Erythroblast (primary cell): ENCODE measurements at regions not wholly inside any gene's neighbourhood (a gene's known extent, or its start where the extent isn't known, plus 50 kb on each side); places are given as distances from the start of the nearest gene placed in this dataset.

ENCODE experiments used
- DNase-seq, 2 experiments: peaks; one replicate each; lab custom pipeline; 2025; lab: John Stamatoyannopoulos, UW
- GATA1 ChIP-seq: IDR thresholded peaks from 2 replicates; pipeline ENCODE4 v1.6.1; 2011; ENCODE audit warnings: low read depth, mild to moderate bottlenecking, control low read depth, low read length, moderate library complexity
- POLR2A ChIP-seq: IDR thresholded peaks from 2 replicates; pipeline ENCODE4 v1.6.1; 2011; ENCODE audit warnings: mild to moderate bottlenecking, low read length

DNA sequence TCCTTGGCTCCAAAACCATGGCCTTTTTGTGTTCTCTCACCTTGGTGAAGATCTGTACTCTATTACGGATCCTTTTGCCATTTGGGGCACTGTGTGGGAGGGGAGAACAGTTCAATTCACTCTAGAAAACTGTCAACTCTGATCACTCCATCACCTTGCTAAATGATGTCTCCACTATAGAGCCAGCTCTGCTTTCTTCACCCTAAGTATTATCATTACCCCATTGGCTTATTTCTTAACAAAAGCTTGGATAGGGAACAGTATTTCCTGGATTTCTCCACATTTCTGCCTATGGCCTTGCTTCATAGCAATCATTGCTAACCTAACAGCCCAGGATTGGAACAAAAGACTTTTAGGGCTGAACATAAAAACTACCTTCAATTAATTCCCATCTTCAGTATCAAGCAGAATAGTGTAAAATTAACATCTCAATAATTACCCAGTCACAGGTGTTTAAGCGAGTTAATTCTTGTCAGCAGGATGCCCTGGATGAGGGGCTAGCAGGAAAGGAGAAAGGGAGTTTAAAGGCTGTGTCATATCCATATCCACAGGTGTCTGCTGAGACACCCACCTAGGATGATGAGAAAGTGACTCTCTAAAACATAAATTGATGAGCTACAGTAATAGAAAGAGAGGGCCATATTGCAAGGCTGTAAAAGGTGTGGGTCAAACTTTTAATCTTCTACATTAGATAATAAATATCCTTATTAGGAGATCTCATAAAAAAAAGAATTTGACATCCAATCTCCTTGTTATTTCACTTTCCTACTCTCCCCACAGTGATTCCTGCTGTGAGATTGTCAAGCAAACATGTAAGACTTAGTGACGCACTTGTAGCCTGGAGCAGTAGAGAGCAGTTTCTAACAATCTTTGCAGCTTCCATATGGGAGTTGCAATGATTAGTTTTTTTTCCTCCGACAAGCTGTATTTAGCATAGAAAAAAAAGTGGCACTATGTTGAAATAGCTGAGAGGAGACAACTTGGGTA lies 589.5 kb upstream of the NXPH2 start:
- DNase-seq, result no peak
- no peak for TF ChIP-seq GATA1
- TF ChIP-seq POLR2A, result no peak

DNA sequence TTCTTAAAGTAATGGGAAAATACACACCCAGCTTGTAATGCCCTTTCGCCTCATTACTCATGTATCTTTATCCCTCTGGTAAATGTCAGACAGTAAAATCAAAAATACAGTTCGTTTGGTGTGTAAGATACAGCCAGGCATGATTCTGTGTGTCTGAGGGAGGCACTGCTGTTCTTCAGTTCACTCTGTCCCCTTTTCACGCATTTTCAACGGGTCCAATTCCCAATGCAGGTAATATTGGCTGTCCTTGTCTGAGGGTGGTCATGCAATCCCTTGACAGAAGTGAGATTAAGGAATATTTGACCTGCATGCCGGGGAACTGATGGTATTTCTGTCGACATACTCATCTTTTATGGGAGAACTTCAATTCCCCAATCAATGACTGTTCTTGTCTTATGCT lies 587.2 kb upstream of the NXPH2 start:
- DNase-seq, result no peak
- TF ChIP-seq POLR2A, result no peak
- no peak for TF ChIP-seq GATA1

DNA sequence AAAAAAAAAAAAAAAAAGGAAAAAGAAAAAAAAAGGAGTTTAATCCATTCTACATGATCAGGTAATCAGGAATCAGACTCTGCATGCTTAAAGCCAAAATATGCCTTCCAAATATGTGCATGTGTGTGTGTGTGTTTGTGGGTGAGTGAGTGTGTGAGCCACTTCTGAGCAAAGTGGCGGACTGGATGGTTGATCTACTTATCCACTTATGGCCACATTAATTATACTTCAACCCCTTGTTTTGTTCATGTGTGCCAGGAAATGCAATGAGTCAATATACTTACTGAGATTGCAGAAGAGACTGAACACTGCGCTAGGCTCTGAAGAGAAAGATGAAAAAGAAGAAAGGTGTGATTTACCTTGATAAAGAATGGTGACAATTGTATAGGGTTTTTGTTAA lies 586.5 kb upstream of the NXPH2 start:
- TF ChIP-seq POLR2A (no peak), GATA1 (no peak)
- DNase-seq, result no peak

DNA sequence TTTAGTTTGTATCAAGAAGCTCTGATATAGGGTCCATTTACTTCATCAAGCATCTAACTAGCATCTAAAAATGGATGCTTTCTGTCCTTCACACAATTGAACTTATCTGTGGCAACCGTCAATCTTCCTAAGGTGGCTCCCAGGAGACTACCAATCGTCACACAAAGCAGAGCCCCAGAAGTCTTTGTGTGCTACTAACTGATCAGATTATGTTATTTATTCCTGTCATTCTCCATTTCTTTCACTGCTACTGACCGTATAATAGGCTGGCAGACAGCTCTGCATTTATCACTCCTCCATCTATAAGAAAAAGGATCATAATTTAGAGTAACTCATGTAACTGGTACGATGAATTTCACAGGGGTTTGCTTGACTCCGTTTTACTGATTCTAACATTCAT lies 585.0 kb upstream of the NXPH2 start:
- no peak for DNase-seq
- TF ChIP-seq GATA1 (no peak), POLR2A (no peak)

DNA sequence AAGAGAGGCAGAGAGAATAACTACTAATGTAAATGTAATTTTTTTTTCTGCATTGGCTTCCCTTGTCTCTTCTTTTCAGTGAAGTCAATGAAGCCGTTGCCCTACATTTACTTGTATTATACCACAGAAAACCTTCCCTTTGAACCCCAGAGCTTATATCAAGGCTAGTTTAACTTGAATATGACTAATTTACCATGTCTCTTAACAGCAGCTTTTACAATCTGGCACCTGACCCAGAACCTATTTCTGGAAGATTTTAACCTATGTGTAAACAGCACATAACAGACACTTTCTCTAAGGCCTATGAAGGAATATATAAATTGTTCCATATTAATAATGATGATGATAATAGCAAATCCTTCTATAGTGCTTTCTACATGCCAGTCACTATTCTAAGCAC lies 580.5 kb upstream of the NXPH2 start:
- no peak for DNase-seq
- TF ChIP-seq GATA1 (no peak), POLR2A (no peak)

DNA sequence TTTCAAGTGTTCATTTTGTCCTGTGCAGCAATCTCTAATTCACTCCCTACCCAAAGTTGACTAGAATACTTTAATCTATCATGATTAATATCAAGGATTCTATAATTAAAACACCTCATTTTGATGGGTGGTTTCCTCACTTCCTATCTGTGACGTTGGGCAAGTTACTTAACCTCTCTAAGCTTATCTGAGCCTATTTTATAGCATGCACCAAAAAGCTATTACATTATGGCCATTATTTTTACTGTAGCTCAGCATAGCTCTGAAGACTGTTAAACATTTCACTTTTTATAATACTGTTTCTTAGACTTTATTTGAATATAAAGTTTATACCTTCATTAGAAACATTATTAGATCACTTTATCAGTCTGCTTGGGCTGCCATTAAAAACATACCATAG lies 579.6 kb upstream of the NXPH2 start:
- TF ChIP-seq POLR2A, result no peak
- no peak for TF ChIP-seq GATA1
- DNase-seq, result no peak

DNA sequence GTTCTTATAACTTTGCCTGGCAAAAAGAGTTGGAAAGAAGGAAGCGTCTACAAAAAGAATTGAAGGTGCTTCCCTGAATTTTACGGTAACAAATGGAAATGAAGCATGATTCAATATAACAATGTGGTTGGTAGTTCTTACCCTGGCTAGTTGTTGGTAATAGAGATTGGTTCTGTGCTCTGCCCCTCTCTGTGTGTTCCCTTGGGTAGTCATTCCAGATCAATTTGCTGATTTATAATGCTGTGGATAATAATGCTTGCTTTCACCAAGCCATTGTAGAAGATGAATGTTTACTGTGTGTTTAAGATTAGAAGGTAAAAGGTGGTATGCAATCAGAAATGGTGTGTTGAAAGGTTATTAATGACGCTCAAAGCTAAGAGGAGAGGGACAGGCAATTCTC lies 577.8 kb upstream of the NXPH2 start:
- no peak for DNase-seq

DNA sequence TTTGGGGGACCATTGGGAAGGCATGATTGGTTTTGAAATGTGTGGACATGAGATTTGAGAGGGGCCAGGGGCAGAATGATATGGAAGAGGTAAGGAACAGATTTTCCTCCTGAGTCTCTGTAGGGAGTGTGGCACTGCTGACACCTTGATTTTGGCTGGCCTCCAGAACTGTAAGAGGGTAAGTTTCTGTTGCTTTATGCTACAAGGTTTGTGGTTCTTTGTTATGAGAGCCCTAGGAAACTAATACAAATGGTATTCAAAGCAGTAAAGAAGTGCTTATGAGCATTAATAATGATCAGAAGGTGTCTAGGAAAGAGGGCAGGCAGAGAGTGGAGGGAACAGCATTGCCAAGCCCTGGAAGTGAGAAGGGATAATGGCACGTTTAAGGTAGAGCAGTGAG lies 574.3 kb upstream of the NXPH2 start:
- no peak for DNase-seq
- no peak for TF ChIP-seq POLR2A
- TF ChIP-seq GATA1, result no peak

More for the DNA sequence above, 577.8 kb upstream of the NXPH2 start:
- TF ChIP-seq POLR2A, result no peak
- no peak for TF ChIP-seq GATA1

DNA sequence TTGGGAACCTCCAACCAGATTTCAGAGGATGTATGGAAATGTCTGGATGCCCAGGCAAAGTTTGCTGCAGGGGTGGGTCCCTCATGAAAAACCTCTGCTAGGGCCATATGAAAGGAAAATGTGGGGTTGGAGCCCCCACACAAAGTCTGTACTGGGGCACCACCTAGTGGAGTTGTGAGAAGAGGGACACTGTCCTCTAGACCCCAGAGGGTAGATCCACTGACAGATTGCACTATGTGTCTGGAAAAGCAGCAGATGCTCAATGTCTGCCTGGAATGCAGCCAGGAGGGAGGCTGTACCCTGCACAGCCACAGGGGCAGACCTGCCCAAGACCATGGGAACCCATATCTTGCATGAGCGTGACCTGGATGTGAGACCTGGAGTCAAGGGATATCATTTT lies 573.7 kb upstream of the NXPH2 start:
- no peak for TF ChIP-seq GATA1
- TF ChIP-seq POLR2A, result no peak

DNA sequence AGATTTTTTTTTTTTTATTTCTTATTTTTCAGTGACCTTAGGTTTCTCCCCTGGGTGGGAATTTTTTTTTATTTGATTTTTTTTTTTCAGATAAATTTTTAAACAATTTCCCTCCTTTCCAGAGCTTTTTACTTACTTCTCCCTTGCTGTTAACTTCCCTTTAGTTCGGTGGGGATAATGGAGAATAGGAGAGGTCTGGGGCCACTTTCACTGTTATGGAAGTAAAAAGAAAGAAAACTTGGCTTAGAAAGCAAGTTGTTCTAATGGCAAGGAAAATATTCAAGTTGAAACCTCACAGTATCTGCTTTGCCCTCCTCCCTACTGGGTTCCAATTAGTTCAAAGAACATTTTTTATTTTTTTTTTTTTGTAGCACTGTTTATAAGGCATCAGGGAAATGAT lies 537.1 kb upstream of the NXPH2 start:
- TF ChIP-seq GATA1 (no peak), POLR2A (no peak)
- no peak for DNase-seq

More for the DNA sequence above, 573.7 kb upstream of the NXPH2 start:
- DNase-seq, result no peak

DNA sequence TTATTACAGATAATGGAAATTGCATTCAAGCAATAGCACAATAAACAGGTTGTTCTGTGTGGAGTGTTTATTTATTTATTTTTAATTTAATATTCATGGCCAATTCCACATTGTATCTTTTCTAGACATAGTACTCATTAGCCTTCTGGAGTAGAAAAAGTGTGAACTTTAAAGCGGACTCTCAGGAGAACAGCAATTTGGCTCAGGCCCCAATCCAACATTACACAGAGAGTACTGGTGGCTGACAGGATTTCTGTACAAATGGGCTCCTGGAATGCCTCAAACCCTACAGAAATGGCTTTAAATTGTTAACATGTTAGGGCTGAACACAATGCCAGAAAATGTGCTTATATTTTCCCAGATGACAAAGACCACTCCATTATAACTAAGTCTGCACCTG lies 533.9 kb upstream of the NXPH2 start:
- TF ChIP-seq POLR2A, result no peak
- no peak for TF ChIP-seq GATA1
- DNase-seq, result no peak

DNA sequence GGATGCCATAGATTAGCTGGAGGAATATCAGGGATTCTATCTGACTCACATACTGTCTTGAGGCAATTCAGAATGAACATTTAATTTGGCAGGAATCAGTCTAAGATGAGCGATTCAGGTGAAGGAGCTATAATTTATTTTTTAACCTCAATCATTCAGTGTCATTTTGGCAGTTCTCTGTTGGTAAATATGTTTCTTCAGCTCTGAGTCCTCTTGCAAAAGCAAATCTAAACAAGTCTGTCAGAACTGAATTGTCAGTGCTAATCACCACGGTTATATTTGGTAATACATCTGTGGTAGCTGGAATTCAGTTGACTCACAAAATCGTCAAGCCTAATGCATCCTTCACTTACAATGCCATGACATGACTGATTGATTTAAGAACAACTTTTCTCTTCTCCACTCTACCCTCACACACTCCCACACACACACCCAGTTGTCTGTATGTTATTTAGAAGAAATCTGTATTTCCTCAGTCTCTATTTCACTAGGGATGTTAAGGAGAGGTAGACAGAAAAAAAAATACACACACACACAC lies 516.6 kb upstream of the NXPH2 start:
- no peak for DNase-seq

DNA sequence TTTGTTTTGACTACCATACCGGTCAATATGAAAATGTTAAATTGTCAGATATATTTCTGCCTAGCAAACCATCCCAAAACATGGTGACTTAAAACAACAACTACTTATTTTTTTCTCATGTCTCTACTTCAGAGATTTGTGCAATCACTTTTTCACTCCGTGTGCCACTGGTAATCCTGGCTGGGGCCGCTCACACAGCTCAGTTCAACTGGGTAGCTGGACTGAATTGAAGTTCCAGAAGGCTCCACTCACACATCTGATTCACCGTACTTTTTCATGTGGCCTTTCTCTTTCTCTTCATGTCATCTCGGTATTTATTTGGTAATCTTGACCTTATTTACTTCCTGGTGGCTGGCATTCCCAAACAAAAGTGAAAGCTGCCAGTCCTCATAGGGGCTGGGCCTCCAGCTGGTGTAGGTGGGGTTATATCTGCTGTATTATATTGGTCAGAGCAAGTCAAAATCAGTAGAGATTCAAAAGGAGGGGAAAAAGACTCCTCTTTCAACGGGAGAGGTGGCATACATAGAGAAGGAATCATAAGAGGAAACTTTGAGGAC lies 513.9 kb upstream of the NXPH2 start:
- DNase-seq, result no peak
- TF ChIP-seq GATA1, result no peak

More for the DNA sequence above, 516.6 kb upstream of the NXPH2 start:
- TF ChIP-seq POLR2A (no peak), GATA1 (no peak)

DNA sequence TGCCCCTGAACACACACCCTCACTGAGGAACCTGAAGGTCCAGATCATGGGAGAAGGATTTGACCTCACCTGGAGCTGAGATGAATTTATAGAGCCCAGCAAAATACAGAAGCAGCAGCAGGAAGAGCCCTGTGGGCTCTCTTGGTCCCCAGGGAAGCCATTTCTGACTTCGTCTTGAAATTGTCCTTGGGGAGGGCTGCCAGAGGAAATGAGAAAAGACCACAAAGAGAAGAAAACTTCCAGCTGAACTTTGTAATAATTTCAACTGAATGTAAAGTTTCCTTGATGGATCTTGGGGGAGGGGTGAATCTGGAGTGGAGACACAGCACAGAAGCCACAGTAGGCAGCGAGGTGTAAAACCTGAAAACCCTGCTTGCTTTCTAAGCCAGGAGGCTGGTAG lies 500.9 kb upstream of the NXPH2 start:
- TF ChIP-seq GATA1, result no peak
- TF ChIP-seq POLR2A, result no peak
- no peak for DNase-seq

DNA sequence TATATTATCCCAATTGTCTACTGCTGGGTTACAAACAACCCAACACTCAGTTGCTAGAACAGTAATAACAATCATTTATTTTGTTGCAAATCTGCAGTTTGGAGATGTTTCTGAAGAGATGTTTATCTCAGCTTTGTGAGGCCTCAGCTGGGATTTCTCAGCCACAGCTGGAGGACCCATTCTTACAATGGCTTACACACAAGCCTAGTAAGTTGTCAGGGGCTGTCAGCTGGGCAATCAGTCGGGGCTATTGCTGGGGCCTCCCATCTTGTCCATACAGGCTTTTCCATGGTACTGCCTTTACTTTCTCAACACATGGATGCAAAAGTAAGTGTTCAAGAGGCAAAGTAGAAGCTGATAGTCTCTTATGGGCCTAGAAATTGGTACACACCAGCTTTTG lies 491.7 kb upstream of the NXPH2 start:
- TF ChIP-seq POLR2A (no peak), GATA1 (no peak)
- DNase-seq, result no peak
